HG03442 (cell line): ENCODE measurements at regions not wholly inside any gene's neighbourhood (a gene's known extent, or its start where the extent isn't known, plus 50 kb on each side); places are given as distances from the start of the nearest gene placed in this dataset.

Source experiments
- ATAC-seq: cut with Tn5 transposase; IDR thresholded peaks from one replicate; pipeline ENCODE4 v1.9.1; 2021; ENCODE audit warnings: mild to moderate bottlenecking, moderate library complexity; ENCODE audit not compliant: unreplicated experiment

DNA sequence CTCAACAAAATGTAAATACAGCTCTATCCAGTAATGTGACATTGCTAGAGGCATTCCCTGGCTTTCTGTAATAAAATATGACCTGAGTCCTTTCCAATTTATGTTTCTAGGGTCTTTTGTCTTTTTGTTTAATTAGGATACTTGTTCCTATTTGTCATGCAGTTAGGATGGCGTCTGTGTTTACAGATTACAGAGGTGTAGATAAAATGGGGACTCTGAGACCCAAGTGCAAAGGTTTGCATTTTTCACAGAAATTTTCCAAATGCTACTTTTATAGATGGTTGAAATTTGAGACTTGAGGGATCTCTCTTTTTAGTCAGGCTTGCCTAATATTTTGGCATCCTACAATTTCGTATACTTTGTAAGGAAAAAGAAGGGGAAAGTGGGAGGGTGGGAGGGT, 332.4 kb downstream of the PTEN start:
- ATAC-seq: no peak

DNA sequence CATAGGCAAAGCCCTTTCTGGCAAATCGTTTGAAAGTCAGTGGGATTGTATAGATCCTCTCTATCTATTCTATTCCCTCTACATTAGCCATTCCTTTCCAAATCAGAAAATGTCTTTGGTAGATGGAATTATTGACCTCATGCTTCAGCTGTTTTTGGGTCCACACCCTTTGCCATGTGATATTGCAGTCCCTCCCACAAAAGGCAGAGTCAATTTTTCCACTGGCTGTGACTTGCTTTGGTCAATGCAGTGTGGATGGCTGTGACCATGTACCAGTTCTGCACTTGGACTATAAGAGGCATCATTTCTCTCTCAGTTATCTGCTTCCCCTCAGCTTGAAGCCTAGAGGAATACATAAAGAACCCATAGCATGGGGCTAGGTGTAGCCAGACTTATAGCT, 332.9 kb downstream of the PTEN start:
- ATAC-seq: no peak

DNA sequence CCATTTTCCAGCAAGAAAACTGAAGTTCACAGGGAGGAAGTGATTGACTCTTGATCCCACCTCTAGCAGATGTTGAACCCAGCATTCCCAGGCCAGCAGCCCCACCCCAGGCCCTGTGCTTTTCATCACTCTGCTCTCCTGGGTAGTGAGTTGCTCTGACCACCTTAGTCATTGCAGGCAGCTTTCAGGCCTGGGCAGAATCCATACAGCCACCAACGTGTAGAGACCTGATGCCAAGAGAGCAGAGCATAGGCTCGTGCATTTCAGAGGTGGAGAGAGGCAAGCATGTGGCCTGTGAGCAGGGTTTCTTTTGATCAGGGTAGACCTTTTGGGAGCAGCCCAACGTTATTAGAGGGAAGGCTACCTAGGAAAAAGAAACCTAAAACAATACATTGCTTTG, 334.6 kb downstream of the PTEN start:
- ATAC-seq: no peak

DNA sequence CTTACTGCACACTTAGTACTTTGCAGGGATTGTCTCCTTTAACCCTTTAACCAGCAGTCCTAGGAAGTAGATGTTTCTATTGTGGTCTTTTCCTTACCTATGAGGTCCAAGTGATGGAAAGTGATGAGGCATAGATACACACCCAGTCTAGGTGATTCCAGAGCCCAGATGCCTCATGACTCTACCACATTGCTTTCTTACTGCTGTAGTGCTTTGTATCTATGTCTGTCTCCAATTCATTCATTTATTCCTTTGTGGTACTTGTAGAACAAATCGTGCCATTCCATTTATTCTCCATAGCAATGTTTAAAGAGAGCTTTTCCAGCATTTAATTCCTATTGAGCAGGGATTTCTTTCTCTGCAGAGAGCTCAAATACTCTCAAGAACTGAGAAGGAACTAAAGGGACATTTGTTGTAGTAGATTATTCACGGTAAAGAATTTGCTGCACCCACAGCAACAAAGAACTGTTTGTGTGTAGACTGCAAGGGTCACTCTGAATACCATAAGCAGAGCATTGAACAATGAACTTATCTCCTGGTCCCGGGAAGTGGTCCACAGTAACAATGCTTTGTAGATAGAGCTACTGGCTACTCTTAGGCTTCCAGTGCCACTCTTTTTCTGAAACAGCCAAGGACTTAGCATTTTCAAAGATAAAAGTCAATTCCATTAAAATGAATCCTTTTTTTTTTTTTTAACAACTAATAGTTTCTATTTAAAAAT, 337.0 kb downstream of the PTEN start:
- ATAC-seq: no peak

DNA sequence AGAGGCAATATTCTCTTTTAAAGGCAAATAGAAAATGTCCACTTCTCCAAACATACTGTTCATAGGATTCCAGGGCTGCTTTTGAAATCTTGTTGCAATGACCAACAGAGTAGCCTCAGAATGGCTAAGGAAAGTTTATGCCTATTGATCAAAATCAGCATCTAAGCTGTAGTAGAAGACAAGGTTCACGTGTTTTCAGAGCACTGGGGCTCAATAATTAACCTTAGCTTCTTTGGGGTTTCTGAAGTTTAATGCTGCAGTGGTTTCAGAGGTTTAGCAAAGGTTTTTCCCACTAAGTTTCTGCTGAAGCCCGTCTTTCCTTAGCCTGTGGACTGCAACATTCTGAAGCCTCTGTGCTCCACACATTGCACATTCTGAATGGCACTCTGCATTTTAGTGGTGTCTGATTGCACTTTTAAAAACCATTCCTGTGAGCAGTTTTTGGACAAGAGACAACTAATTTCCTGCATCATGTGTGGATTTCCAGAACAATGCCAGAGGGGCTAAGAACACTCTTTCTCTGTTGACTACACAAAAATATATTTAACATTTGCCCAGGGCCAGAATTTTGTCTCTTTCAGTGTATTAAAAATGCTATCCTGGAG, 342.5 kb downstream of the PTEN start:
- ATAC-seq: no peak

DNA sequence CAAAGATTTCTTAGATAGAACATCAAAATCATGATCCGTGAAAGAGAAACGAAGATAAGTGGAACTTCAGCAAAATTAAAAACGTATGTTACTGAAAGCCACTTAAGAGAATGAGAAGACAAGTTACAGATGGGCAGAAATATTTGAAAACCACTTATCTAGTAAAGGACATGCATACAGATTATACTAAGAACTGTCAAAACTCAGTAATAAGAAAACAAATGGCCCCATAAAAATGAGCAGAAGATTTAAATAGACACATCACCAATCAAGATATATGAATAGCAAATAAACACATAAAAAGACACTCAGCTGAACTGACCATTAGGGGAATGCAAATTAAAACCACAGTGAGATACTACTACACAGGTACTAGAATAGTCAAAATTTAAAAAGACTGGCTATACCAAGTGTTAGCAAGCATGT, 343.7 kb downstream of the PTEN start:
- ATAC-seq: no peak

DNA sequence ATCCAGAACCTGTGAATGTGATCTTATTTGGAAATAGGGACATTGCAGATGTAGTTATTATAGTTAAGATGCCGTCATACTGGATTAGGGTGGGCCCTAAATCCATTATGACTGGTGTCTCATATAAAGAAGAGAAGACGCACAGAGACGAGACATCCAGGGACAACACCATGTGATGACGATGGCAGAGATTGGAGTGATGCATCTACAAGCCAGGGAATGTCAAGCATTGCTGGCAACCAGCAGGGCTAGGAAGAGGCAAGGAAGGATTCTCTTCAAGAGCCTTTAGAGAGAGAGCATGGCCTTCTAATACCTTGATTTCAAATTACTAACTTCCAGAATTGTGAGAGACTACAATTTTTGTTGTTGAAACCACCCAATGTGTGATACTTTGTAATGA, 345.8 kb downstream of the PTEN start:
- ATAC-seq: no peak

DNA sequence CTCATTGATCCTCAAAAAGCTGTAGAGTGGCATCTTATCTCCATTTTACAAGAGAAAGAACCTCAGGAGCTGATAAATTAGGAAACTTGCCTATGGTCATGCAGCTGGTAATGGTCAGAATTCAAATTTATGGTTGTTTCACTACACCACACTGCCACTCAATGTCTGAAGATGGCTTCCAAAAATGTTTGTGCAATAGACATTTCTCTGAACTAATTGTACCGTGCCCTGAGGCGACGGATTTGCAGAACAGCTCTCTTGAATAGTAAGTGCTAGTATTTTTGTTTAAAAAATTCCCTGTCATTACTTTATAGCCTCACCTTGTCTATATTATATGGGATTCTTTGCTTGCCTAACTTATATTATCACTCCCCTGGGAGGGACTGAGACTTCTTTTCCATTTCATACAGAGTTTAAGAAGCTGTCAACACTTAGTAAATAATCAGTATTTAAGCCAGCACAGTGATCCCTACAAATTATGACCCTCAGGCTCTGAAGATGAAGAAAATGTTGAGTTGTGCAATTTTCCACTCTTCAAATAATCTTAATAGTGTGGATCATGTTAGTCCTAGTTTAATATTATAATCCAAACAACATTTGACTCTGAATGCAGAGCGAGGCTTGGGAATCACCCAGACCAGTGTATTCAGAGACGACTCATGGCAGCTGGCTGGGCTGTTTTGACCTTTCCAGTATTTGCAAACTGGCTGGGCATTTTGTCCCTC, 346.6 kb downstream of the PTEN start:
- ATAC-seq: no peak

DNA sequence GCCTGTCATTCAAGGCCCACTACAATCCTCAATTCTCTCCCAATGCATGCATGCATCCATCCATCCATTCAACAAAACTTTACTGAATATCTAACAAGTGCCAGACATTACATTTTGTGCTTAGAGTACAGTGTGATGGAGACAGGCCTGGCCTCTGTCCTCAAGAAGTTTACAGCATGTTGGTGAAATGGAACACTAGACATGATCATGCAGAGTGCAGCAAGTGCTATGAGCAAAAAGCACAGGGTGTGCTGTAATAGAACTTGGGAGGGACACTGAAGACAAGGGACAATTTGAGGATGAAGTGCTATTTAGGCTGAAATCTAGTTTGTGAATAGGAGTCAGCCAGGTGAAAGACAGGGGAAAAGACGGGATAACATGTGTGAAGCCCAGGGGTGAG, 347.8 kb downstream of the PTEN start:
- ATAC-seq: no peak

DNA sequence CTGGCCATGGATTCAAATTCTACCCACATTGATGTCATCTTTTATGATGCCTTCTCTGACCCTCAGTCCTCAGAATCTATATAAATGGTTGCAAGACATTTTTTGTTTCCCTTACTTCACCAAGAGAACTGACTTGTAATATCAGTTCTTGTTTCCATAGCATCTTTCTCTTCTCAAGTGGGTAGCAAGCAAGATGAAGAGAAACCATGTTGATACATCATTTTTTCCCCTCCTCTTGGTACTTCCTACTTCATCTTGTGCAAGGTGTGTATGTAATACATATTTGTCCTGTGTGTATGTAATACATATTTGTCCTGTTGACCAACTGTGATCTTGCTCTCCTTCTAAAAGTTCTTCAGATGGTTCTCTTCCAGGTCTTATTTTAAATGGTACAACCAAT, 348.6 kb downstream of the PTEN start:
- ATAC-seq: no peak

DNA sequence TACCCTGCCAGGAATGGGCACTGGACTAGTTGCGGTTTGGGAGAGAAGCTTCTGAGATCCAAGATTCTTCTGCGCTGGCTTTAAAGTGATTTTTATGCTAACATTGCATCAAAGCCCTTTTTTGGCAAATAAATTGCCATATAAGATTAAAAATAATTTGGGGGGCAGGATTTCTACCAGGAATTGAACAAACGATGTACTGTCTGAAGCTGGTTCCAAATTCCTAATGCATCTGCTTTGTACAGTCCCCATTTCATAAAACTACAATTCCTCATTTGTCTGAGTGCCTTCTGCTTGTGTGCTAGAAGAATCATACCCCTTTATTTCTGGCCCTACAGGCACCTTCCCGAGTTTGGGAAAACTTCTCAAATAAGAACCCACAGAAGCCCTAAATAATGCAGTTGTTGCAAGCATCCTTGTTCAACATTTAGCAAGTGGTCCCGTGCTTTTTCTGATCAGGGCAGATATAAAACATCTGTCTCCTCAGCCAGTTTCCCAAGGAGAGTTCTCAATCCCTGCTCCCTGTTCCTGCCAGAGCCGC, 349.7 kb downstream of the PTEN start:
- no peak for ATAC-seq

DNA sequence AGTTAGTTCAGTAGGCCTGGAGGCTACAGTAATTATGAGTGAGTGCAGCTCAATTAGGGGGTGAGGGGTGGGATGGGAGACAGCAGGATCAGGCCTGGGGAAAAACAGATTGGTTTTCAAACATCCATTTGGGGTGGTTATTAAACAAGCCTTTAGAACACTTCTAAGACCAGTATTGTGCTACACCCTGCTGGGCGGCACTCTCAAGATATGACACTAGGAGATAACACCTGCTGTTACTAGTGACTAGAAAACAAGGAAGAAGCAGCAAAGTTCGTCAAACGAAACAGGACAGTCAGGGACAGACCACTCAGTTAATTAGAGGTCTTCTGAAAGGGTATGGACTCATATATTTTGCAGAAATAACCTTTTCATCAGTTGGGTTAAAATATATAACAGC, 353.6 kb downstream of the PTEN start:
- ATAC-seq: no peak

DNA sequence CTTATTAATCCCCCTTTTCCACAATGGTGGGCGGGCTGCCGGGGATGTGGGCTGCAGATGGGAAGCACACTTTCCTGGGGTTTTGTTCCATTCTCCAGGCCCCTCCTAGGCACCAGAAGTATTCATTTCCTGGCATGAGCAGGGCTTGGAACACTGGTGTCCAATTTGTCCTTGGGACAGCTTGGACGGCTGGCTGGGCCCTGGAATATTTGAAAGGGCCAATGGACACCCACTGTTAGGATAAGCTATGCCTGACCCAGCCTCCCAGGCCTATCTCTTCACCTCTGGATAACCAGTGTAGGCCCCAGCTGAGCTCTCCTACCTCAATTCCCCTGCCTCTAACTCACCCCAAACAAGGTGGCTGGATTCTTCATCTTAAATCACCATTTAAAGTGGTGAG, 354.9 kb downstream of the PTEN start:
- no peak for ATAC-seq

DNA sequence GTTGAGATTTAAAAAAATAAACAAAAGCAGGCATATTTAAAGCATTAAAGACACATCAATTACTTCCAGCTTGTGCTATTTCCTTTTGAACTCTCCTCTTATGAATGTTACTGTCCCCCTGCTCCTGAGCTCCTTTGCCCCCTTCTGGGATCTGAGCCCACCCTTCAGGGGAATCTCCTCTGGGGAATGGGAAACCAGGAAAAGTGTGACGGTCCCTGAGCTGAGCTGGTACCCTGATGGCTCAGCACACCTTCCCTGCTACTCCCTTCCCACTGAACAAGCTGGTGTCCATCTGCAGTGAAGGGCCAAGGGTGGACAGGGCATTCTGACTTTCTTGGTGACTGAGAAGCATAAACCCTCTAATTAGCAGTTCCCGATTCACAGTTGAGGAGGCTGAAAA, 356.3 kb downstream of the PTEN start:
- no peak for ATAC-seq

DNA sequence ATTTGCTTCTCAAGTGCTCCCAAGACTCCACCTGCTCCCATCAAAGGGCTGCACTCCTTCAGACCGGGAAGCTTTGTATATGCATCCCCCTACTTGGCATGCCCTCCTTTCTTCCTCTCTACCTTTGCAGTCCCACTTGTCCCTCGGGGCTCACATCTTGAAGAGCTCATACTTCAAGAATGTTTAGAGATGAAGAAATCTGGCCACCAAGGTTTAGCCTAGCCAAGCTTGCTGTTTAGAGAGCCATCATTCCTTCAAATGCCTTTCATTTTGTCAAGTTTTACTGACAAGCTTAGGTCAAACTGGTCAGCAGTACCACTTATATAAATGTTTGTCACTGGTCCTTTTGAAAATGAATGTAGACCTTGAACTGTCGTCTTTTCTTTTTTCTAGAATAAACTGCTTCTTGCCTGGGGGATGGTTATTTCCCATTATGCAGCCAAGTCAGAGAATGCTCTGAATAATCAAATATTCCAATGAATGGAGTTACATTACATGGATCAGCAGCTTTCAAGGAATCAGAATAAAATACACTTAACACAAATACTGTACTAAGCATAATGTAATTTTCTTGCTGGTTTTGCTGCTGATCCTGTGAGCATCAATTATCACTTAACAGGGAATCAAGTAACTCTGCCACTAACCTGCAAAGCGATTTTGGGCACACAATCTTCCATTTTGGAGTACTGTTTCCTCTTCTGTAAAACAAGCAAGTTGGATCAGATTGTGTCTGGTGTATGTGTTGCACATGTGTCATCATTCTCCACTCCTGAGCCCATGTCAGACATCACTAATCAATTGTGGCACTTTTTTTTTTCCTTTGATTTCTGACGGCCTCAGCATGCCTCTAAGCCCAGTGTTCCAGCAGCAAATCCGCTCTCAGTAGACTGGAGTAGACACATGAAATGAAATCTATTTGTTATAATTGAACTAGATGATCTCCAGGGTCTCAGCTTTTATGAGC, 357.9 kb downstream of the PTEN start:
- ATAC-seq: no peak

DNA sequence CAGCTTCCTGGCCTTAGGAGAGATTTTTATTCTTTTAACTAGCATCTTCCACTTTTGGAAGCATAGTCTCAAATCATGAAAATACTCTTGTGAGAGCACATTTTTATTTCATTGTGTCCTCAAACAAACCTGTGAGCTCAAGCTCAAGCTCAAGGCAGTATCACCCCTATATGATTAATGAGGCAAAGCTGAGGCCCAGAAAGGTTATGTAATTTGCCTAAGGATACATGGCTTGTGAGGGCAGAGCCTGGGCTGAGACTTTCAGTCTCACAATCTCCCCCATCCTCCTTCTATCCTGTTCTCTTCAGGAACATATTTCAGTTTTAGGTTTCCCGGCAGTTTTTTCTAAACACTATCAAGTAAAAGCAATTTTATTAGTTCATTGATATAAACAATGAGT, 359.5 kb downstream of the PTEN start:
- ATAC-seq: no peak
